ENCODE measurements at regions not wholly inside any gene's neighbourhood (a gene's known extent, or its start where the extent isn't known, plus 50 kb on each side); places are given as distances from the start of the nearest gene placed in this dataset.
A peak's percentile ranks its signal among the peaks of the same experiment; 100 is the strongest.
"Not testable (repeated sequence)": the region's sequence is repeated elsewhere in the genome, so short reads cannot be mapped to it uniquely, and the experiment has no call there.

DNA sequence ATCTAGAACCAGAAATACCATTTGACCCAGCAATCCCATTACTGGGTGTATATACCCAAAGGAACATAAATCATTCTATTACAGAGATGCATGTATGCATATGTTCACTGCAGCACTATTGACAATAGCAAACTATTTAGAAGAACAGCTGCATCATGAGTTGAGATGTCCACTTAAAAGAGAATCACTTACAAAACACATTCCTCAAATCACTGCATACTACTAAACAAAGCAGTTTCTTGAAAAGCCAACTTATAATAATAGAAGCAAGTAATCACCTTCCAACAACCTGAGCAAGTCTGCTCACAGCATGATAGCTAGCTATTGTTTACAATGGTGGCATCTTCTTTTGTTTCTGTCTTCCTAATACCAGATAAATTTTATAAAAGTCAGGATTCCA is 454.7 kb upstream of the ADAMTS9 start:
- peak; percentile 46 for ATAC-seq
- peaks cover 6% of the 10 kb centered on the region for H3K9me3 Mint-ChIP-seq
- H3K4me3 Mint-ChIP-seq: no peak overlapping the region
- no peak for TF ChIP-seq USF2 (CRISPR knock-in tag; IDR thresholded peaks at IDR 0.05)
- peak; percentile 44; the same call in 1 of the 2 replicates for TF ChIP-seq TEAD1 (CRISPR knock-in tag; IDR thresholded peaks at IDR 0.05)
- TF ChIP-seq, protein P1, sequence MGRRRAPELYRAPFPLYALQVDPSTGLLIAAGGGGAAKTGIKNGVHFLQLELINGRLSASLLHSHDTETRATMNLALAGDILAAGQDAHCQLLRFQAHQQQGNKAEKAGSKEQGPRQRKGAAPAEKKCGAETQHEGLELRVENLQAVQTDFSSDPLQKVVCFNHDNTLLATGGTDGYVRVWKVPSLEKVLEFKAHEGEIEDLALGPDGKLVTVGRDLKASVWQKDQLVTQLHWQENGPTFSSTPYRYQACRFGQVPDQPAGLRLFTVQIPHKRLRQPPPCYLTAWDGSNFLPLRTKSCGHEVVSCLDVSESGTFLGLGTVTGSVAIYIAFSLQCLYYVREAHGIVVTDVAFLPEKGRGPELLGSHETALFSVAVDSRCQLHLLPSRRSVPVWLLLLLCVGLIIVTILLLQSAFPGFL (CRISPR knock-in tag; IDR thresholded peaks at IDR 0.05; ENCODE audit: borderline replicate concordance): no peak
- TF ChIP-seq E2F4 (CRISPR knock-in tag; IDR thresholded peaks at IDR 0.05; ENCODE audit: borderline replicate concordance, low read depth): no peak
- TF ChIP-seq, protein P2, sequence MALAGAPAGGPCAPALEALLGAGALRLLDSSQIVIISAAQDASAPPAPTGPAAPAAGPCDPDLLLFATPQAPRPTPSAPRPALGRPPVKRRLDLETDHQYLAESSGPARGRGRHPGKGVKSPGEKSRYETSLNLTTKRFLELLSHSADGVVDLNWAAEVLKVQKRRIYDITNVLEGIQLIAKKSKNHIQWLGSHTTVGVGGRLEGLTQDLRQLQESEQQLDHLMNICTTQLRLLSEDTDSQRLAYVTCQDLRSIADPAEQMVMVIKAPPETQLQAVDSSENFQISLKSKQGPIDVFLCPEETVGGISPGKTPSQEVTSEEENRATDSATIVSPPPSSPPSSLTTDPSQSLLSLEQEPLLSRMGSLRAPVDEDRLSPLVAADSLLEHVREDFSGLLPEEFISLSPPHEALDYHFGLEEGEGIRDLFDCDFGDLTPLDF (CRISPR knock-in tag; IDR thresholded peaks at IDR 0.05): no peak
- no peak for TF ChIP-seq SOX15 (CRISPR knock-in tag; IDR thresholded peaks at IDR 0.05)
- H3K4me1 Mint-ChIP-seq: peaks cover 55% of the 10 kb centered on the region
- no peak for DNase-seq (ENCODE audit: low spot score)
- peaks cover 3% of the 10 kb centered on the region; the same call in 1 of the 2 replicates for H3K36me3 Mint-ChIP-seq
- peaks cover 9% of the 10 kb centered on the region for H3K27me3 Mint-ChIP-seq (ENCODE audit: low read depth)
- CTCF ChIA-PET: no interaction called here
- POLR2A ChIA-PET: no interaction called here
- H3K27ac Mint-ChIP-seq: peak overlapping the region; percentile 84

DNA sequence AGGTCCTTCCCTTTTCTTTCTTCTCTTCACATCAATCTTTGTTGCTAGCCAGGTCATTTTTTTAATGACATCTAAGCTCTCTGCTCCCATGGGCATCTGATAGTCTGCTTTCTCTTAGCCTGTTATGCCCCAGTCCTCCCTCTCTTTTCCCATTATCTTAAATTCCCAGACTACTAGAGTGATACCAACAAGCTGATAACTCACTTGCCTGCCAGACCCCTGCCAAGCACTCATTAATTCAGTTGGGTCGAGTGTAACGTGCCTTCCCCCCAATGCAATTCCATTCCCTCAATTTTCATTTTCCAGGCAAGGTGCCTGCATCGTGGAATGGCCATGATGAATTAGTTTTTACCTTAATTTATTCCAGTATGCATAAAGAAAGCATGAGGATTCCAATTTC is 450.8 kb upstream of the ADAMTS9 start:
- no peak overlapping the region for H3K27ac Mint-ChIP-seq
- no peak for DNase-seq (ENCODE audit: low spot score)
- POLR2A ChIA-PET: interaction anchor here (0.5 kb wide), 1 partner anchor 74 kb away, joined by 3 read pairs; no protein-coding TSS in a partner anchor

DNA sequence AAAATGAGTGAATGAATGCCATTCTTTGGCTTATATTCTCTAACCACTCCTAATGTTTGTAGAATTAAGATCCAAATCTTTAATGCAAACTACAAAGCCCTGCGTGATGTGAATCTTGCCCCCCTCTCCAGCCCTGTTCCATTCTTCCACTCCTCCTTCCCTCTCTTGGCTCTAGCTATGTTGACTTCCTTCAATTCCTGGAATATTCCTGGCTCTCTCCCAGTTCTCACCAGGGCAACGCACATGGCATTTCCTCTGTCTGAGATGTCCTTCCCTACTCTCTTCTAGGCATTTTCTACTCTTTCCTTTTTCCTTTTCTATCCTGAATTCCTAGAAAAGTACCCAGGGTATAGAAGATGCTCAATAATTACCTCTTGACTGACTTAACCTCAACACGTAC is 446.0 kb upstream of the ADAMTS9 start:
- H3K27me3 Mint-ChIP-seq (ENCODE audit: low read depth); POLR2A ChIA-PET; H3K4me1 Mint-ChIP-seq; H3K27ac Mint-ChIP-seq; DNase-seq (ENCODE audit: low spot score); ATAC-seq; H3K36me3 Mint-ChIP-seq; H3K4me3 Mint-ChIP-seq; CTCF ChIA-PET; H3K9me3 Mint-ChIP-seq: not testable (repeated sequence)

More for the DNA sequence above, 450.8 kb upstream of the ADAMTS9 start:
- Mint-ChIP-seq H3K9me3 (peaks cover under 1% of the 10 kb centered on the region), H3K4me1 (peaks cover 18% of the 10 kb centered on the region), H3K36me3 (no peaks in the 10 kb centered on the region), H3K27me3 (ENCODE audit: low read depth) (peaks cover 12% of the 10 kb centered on the region), H3K4me3 (no peak overlapping the region)
- TF ChIP-seq RELA (CRISPR knock-in tag; IDR thresholded peaks at IDR 0.05; ENCODE audit: borderline replicate concordance) (no peak), GRHL2 (CRISPR knock-in tag; IDR thresholded peaks at IDR 0.05; ENCODE audit: insufficient replicate concordance, severe bottlenecking) (no peak), CREM (CRISPR knock-in tag; IDR thresholded peaks at IDR 0.05) (no peak), GABPB1 (CRISPR knock-in tag; IDR thresholded peaks at IDR 0.05) (no peak), ZMAT4 (CRISPR knock-in tag; IDR thresholded peaks at IDR 0.05) (no peak), ATF6 (CRISPR knock-in tag; IDR thresholded peaks at IDR 0.05) (no peak)
- TF ChIP-seq, protein P3, sequence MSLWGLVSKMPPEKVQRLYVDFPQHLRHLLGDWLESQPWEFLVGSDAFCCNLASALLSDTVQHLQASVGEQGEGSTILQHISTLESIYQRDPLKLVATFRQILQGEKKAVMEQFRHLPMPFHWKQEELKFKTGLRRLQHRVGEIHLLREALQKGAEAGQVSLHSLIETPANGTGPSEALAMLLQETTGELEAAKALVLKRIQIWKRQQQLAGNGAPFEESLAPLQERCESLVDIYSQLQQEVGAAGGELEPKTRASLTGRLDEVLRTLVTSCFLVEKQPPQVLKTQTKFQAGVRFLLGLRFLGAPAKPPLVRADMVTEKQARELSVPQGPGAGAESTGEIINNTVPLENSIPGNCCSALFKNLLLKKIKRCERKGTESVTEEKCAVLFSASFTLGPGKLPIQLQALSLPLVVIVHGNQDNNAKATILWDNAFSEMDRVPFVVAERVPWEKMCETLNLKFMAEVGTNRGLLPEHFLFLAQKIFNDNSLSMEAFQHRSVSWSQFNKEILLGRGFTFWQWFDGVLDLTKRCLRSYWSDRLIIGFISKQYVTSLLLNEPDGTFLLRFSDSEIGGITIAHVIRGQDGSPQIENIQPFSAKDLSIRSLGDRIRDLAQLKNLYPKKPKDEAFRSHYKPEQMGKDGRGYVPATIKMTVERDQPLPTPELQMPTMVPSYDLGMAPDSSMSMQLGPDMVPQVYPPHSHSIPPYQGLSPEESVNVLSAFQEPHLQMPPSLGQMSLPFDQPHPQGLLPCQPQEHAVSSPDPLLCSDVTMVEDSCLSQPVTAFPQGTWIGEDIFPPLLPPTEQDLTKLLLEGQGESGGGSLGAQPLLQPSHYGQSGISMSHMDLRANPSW (CRISPR knock-in tag; conservative IDR thresholded peaks at IDR 0.05; ENCODE audit: low read depth): no peak
- CTCF ChIA-PET: interaction anchor here (0.6 kb wide), 1 partner anchor 32 kb away, joined by 4 read pairs; no protein-coding TSS in a partner anchor
- no peak for ATAC-seq

Data from WTC11 (cell line).